Right cardiac atrium (tissue), 5 donors: ENCODE measurements at regions not wholly inside any gene's neighbourhood (a gene's known extent, or its start where the extent isn't known, plus 50 kb on each side); places are given as distances from the start of the nearest gene placed in this dataset.

Experiments used
- ATAC-seq, 2 donors: fragments of 200-7000 bp; cut with Tn5 transposase; one replicate each; pipeline versions ENCODE4 v1.8.0 to v1.9.1; 2020; ENCODE audit warnings: moderate library complexity in 2 of 2, mild to moderate bottlenecking in 1 of 2
- DNase-seq, 3 donors: peaks; one replicate each; pipeline ENCODE4 v3.0.0-alpha.2; 2020
- H3K27ac ChIP-seq: one replicate; pipeline ENCODE4 v1.5.1; 2013; ENCODE audit warnings: mild to moderate bottlenecking, low read length, control low read depth, moderate library complexity
- H3K27me3 ChIP-seq: one replicate; pipeline ENCODE4 v1.6.1; 2013; ENCODE audit not compliant: control insufficient read depth, insufficient read depth
- H3K4me1 ChIP-seq: one replicate; pipeline ENCODE4 v1.6.1; 2013; ENCODE audit warnings: low read length; ENCODE audit not compliant: control insufficient read depth, insufficient read depth
- H3K4me3 ChIP-seq: one replicate; pipeline ENCODE4 v1.5.1; 2013; ENCODE audit warnings: low read length, control low read depth
- H3K9me3 ChIP-seq: one replicate; pipeline ENCODE4 v1.6.1; 2013; ENCODE audit warnings: low read length; ENCODE audit not compliant: control insufficient read depth
- WGBS: extraction: QIAGEN DNeasy Blood & Tissue Kit; methylation state at CpG from one replicate; pipeline ENCODE4 v1.1.7; 2013; 5-methylcytosine and 5-hydroxymethylcytosine counted together
- intact Hi-C, 4 donors: fragments of 100-400 bp; cut with DNase I; formaldehyde crosslinking; loops; one replicate each; pipeline versions ENCODE4 v1.11.0 to v1.14.0; 2022 to 2023
- donor health status: healthy with polysubstance abuse.
- donor health status: DM: no; HTN: yes; CAD: no.
- donor health status: DM: no; HTN: no; CAD: no.
- donor health status: DM: no; HTN: yes; CAD: no; lungs with severe emphysema.
- donor health status: DM: yes; HTN: yes; CAD: no.

GRCh38 chr12:126055521-126055920 lies 990.3 kb downstream of the AACS start:
- ATAC-seq (no peak), DNase-seq (no peak)
- intact Hi-C loops, result no loop called here
- H3K27me3 ChIP-seq, result no peaks in the 10 kb centered on the region
- H3K9me3 ChIP-seq, result no peaks in the 10 kb centered on the region
- H3K27ac ChIP-seq, result no peak overlapping the region
- H3K4me3 ChIP-seq, result no peak overlapping the region
- H3K4me1 ChIP-seq, result no peaks in the 10 kb centered on the region
- 76% methylated on average over 4 of the region's 4 CpGs for WGBS

- Histone ChIP-seq H3K27ac (no peak overlapping the region), H3K4me3 (no peak overlapping the region), H3K27me3 (no peaks in the 10 kb centered on the region), H3K4me1 (no peaks in the 10 kb centered on the region), H3K9me3 (no peaks in the 10 kb centered on the region)
- WGBS, result 70% methylated on average over 6 of the region's 6 CpGs
- DNase-seq, result no peak
- ATAC-seq, result no peak
- intact Hi-C loops, result no loop called here
These were observed 996.5 kb downstream of the AACS start for GRCh38 chr12:126061777-126062176.

GRCh38 chr12:126064028-126064427 lies 998.8 kb downstream of the AACS start:
- Histone ChIP-seq H3K27me3 (no peaks in the 10 kb centered on the region), H3K27ac (no peak overlapping the region), H3K4me3 (no peak overlapping the region), H3K4me1 (no peaks in the 10 kb centered on the region), H3K9me3 (no peaks in the 10 kb centered on the region)
- intact Hi-C loops, result no loop called here
- ATAC-seq (no peak), DNase-seq (no peak)
- 60% methylated on average over 5 of the region's 5 CpGs for WGBS

- DNase-seq (no peak), ATAC-seq (no peak)
- intact Hi-C loops, result no loop called here
- no peaks in the 10 kb centered on the region for H3K27me3 ChIP-seq
- 51% methylated on average over 3 of the region's 3 CpGs for WGBS
- no peak overlapping the region for H3K27ac ChIP-seq
- H3K4me3 ChIP-seq, result no peak overlapping the region
- H3K9me3 ChIP-seq, result peaks cover 5% of the 10 kb centered on the region
- no peaks in the 10 kb centered on the region for H3K4me1 ChIP-seq
These were observed 1002.5 kb downstream of the AACS start for GRCh38 chr12:126067626-126068329.

- H3K4me3 ChIP-seq, result no peak overlapping the region
- intact Hi-C loops, result no loop called here
- ATAC-seq (no peak), DNase-seq (no peak)
- peaks cover 5% of the 10 kb centered on the region for H3K9me3 ChIP-seq
- H3K27me3 ChIP-seq, result no peaks in the 10 kb centered on the region
- H3K4me1 ChIP-seq, result no peaks in the 10 kb centered on the region
- WGBS, result 19% methylated on average over 4 of the region's 4 CpGs
- no peak overlapping the region for H3K27ac ChIP-seq
These were observed 1004.4 kb downstream of the AACS start for GRCh38 chr12:126069549-126070165.

- ATAC-seq, result peak in 1 of 2 donors; percentile 67
- WGBS, result 26% methylated on average over 1 of the region's 1 CpG
- intact Hi-C loops, result no loop called here
These were observed 1011.3 kb downstream of the AACS start for GRCh38 chr12:126076515-126076914.

GRCh38 chr12:126083926-126084325 lies 1018.7 kb downstream of the AACS start:
- Histone ChIP-seq H3K4me3 (no peak overlapping the region), H3K9me3 (no peaks in the 10 kb centered on the region), H3K27ac (no peak overlapping the region), H3K4me1 (no peaks in the 10 kb centered on the region), H3K27me3 (no peaks in the 10 kb centered on the region)
- DNase-seq (no peak), ATAC-seq (peak; percentile 26 to 34)
- WGBS, result 60% methylated on average over 8 of the region's 8 CpGs
- intact Hi-C loops, result no loop called here

More at GRCh38 chr12:126076515-126076914, 1011.3 kb downstream of the AACS start:
- Histone ChIP-seq H3K4me3 (no peak overlapping the region), H3K4me1 (no peaks in the 10 kb centered on the region), H3K9me3 (no peaks in the 10 kb centered on the region), H3K27me3 (no peaks in the 10 kb centered on the region), H3K27ac (no peak overlapping the region)
- no peak for DNase-seq

- H3K9me3 ChIP-seq, result no peaks in the 10 kb centered on the region
- H3K4me1 ChIP-seq, result no peaks in the 10 kb centered on the region
- intact Hi-C loops, result no loop called here
- ATAC-seq, result peak; percentile 31 to 43
- H3K27ac ChIP-seq, result no peak overlapping the region
- no peak overlapping the region for H3K4me3 ChIP-seq
- no peaks in the 10 kb centered on the region for H3K27me3 ChIP-seq
- DNase-seq, result peak in 1 of 3 donors; percentile 24
These were observed 1019.2 kb downstream of the AACS start for GRCh38 chr12:126084480-126084879.

- ATAC-seq (no peak), DNase-seq (no peak)
- no peaks in the 10 kb centered on the region for H3K9me3 ChIP-seq
- no peak overlapping the region for H3K27ac ChIP-seq
- intact Hi-C loops, result no loop called here
- H3K4me1 ChIP-seq, result no peaks in the 10 kb centered on the region
- no peak overlapping the region for H3K4me3 ChIP-seq
- no peaks in the 10 kb centered on the region for H3K27me3 ChIP-seq
- 9% methylated on average over 3 of the region's 3 CpGs for WGBS
These were observed 1021.0 kb downstream of the AACS start for GRCh38 chr12:126086242-126086641.

GRCh38 chr12:126087692-126088091 lies 1022.5 kb downstream of the AACS start:
- H3K4me1 ChIP-seq, result no peaks in the 10 kb centered on the region
- H3K27me3 ChIP-seq, result no peaks in the 10 kb centered on the region
- 64% methylated on average over 3 of the region's 3 CpGs for WGBS
- H3K4me3 ChIP-seq, result no peak overlapping the region
- DNase-seq (no peak), ATAC-seq (no peak)
- intact Hi-C loops, result no loop called here
- no peak overlapping the region for H3K27ac ChIP-seq
- H3K9me3 ChIP-seq, result no peaks in the 10 kb centered on the region

GRCh38 chr12:126093908-126094307 lies 1028.7 kb downstream of the AACS start:
- DNase-seq, result no peak
- Histone ChIP-seq H3K9me3 (no peaks in the 10 kb centered on the region), H3K4me1 (no peaks in the 10 kb centered on the region), H3K27me3 (no peaks in the 10 kb centered on the region), H3K4me3 (no peak overlapping the region), H3K27ac (no peak overlapping the region)
- intact Hi-C loops, result no loop called here
- WGBS, result 73% methylated on average over 1 of the region's 1 CpG
- no peak for ATAC-seq
